Osteocyte (in vitro differentiated cells): ENCODE measurements at regions not wholly inside any gene's neighbourhood (a gene's known extent, or its start where the extent isn't known, plus 50 kb on each side); places are given as distances from the start of the nearest gene placed in this dataset.

Experiments used
- DNase-seq: peaks from one replicate; pipeline ENCODE4 v3.0.0; 2021; ENCODE audit warnings: mixed read lengths; ENCODE audit not compliant: unreplicated experiment; ENCODE audit errors: extremely low spot score
- H3K27ac Mint-ChIP-seq: one replicate; pipeline ENCODE4 v1.8.0; 2021; ENCODE audit warnings: mild to moderate bottlenecking, mixed read lengths; ENCODE audit not compliant: unreplicated experiment
- H3K27me3 Mint-ChIP-seq: one replicate; pipeline ENCODE4 v1.8.0; 2021; ENCODE audit warnings: mixed read lengths; ENCODE audit not compliant: unreplicated experiment
- H3K36me3 Mint-ChIP-seq: one replicate; pipeline ENCODE4 v1.8.0; 2021; ENCODE audit warnings: mixed read lengths; ENCODE audit not compliant: unreplicated experiment
- H3K4me1 Mint-ChIP-seq: one replicate; pipeline ENCODE4 v1.8.0; 2021; ENCODE audit warnings: mixed read lengths; ENCODE audit not compliant: unreplicated experiment
- H3K4me3 Mint-ChIP-seq: one replicate; pipeline ENCODE4 v1.8.0; 2021; ENCODE audit warnings: mild to moderate bottlenecking, moderate library complexity, mixed read lengths; ENCODE audit not compliant: unreplicated experiment
- H3K9me3 Mint-ChIP-seq: one replicate; pipeline ENCODE4 v1.8.0; 2021; ENCODE audit warnings: mixed read lengths; ENCODE audit not compliant: unreplicated experiment
- TF ChIP-seq, protein P1 (sequence below): fragments of 200-600 bp; sonication (generic); IDR thresholded peaks from 2 replicates; pipeline ENCODE4 v1.5.0; 2021; ENCODE audit warnings: antibody characterized with exemption, mild to moderate bottlenecking, moderate library complexity

DNA sequence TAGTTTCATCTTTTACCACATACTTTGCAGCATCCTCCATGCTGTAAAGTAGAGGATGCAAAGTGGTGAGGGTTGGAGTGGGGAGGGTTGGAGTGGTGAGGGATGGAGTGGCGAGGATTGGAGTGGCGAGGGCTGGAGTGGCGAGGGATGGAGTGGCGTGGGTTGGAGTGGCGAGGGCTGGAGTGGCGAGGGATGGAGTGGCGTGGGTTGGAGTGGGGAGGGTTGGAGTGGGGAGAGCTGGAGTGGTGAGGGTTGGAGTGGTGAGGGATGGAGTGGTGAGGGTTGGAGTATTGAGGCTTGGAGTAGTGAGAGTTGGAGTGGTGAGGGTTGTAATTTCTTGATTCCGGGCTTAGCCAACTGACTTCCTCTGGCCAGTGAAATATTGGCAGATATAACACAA lies 618.3 kb downstream of the MRPL39 start:
- Mint-ChIP-seq H3K27ac (no peak overlapping the region), H3K9me3 (peaks cover 42% of the 10 kb centered on the region), H3K4me1 (no peaks in the 10 kb centered on the region), H3K4me3 (no peak overlapping the region), H3K36me3 (no peaks in the 10 kb centered on the region), H3K27me3 (no peaks in the 10 kb centered on the region)
- TF ChIP-seq, protein P1, sequence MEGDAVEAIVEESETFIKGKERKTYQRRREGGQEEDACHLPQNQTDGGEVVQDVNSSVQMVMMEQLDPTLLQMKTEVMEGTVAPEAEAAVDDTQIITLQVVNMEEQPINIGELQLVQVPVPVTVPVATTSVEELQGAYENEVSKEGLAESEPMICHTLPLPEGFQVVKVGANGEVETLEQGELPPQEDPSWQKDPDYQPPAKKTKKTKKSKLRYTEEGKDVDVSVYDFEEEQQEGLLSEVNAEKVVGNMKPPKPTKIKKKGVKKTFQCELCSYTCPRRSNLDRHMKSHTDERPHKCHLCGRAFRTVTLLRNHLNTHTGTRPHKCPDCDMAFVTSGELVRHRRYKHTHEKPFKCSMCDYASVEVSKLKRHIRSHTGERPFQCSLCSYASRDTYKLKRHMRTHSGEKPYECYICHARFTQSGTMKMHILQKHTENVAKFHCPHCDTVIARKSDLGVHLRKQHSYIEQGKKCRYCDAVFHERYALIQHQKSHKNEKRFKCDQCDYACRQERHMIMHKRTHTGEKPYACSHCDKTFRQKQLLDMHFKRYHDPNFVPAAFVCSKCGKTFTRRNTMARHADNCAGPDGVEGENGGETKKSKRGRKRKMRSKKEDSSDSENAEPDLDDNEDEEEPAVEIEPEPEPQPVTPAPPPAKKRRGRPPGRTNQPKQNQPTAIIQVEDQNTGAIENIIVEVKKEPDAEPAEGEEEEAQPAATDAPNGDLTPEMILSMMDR = no peak
- DNase-seq = no peak

DNA sequence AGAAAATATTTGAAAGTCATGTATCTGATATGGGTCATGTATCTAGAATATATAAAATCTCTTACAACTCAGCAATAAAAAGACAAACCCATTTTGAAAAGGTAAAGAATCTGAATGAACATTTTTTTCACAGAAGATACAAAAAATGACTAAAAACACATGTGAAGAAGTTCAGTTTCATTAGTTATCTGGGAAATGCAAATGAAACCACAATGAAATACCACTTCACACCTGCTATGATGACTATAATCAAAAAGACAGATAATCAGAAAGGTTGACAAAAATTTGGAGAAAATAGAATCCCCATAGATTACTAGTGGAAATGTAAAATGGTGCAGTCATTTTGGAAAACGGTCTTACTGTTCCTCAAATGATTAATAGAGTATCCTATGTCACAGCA lies 631.0 kb downstream of the MRPL39 start:
- H3K27me3 Mint-ChIP-seq = no peaks in the 10 kb centered on the region
- TF ChIP-seq, protein P1 = no peak
- no peaks in the 10 kb centered on the region for H3K4me1 Mint-ChIP-seq
- peaks cover 47% of the 10 kb centered on the region for H3K9me3 Mint-ChIP-seq
- DNase-seq = no peak
- H3K4me3 Mint-ChIP-seq = no peak overlapping the region
- H3K27ac Mint-ChIP-seq = no peak overlapping the region
- no peaks in the 10 kb centered on the region for H3K36me3 Mint-ChIP-seq

DNA sequence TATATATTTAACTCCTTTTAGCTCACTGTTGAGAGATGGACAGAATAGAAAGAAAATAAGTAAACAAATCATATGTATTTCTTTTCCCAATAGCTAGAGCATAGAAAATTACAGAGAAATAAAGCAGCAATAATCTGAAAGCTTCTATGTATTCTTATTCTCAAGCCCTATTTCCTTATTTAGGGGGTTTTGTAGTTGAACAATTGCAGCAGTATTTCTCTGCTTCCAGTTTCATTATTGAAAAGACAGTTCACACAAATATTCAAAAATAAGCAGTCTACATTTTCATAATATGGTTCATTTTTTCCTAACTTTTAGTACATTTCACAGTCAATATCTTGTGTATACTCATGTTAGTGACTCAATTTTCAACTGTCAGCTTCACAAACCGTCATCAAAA lies 638.2 kb downstream of the MRPL39 start:
- no peaks in the 10 kb centered on the region for H3K36me3 Mint-ChIP-seq
- DNase-seq = no peak
- TF ChIP-seq, protein P1 = no peak
- H3K27ac Mint-ChIP-seq = no peak overlapping the region
- H3K27me3 Mint-ChIP-seq = no peaks in the 10 kb centered on the region
- H3K9me3 Mint-ChIP-seq = peaks cover 23% of the 10 kb centered on the region
- H3K4me3 Mint-ChIP-seq = no peak overlapping the region
- H3K4me1 Mint-ChIP-seq = no peaks in the 10 kb centered on the region

DNA sequence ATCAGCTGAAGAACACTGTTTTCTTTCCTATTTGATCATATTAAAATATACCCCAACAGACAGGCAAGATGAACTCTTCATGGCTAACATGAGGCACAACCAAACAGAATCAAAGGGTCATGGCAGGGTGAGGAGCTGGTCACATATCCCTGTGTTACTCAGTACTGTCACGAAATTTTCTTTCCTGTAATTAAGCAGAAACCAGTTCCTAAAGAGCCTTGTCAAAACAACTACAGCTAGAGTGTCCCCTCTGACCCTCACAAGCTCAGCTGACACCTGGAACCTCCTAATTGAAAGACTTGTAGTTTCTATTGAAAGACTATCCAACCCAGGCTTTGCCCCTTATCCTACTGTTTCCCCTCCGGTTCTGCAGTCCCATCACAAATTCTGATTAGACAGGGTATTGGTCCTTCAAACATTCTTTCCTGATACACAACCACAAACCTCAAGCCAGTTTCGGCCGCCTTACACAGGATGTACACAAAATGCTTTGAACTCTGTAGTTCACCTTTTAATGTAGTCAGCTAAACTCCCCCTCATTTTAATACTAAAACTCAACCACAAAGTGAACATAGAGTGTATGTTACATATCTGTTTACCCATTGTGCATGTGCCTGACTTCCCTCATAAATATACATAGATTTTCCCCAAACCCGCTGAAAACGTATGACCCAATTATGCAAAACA lies 651.9 kb downstream of the MRPL39 start:
- H3K4me3 Mint-ChIP-seq = no peak overlapping the region
- H3K27ac Mint-ChIP-seq = no peak overlapping the region
- no peaks in the 10 kb centered on the region for H3K27me3 Mint-ChIP-seq
- H3K36me3 Mint-ChIP-seq = no peaks in the 10 kb centered on the region
- peaks cover 29% of the 10 kb centered on the region for H3K9me3 Mint-ChIP-seq
- no peaks in the 10 kb centered on the region for H3K4me1 Mint-ChIP-seq
- DNase-seq = no peak
- TF ChIP-seq, protein P1 = no peak

DNA sequence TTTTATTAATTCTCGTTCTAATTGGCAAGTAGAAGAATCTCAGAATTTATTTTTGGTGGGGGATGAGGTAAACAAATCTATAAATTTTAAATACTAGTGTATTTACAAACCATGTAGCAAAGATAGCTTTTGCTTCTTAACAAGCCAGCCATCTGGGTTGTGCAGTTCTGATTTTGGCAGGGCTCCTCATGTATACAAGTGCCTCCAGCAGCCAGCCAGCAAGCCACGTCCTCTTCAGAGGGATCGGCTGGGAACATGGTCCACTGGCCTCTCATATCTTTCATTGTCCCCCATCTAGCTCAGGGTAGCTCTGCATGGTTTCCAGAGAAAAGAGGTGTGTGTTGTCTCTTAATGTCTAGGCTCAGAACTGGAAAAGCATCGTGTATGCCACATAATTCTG lies 659.1 kb downstream of the MRPL39 start:
- H3K4me3 Mint-ChIP-seq = no peak overlapping the region
- no peaks in the 10 kb centered on the region for H3K4me1 Mint-ChIP-seq
- DNase-seq = no peak
- TF ChIP-seq, protein P1 = no peak
- H3K27ac Mint-ChIP-seq = no peak overlapping the region
- H3K36me3 Mint-ChIP-seq = no peaks in the 10 kb centered on the region
- peaks cover 20% of the 10 kb centered on the region for H3K9me3 Mint-ChIP-seq
- no peaks in the 10 kb centered on the region for H3K27me3 Mint-ChIP-seq
